ENCODE measurements at regions not wholly inside any gene's neighbourhood (a gene's known extent, or its start where the extent isn't known, plus 50 kb on each side); places are given as distances from the start of the nearest gene placed in this dataset.

- Mint-ChIP-seq H3K4me1 (ENCODE audit: low read depth) (no peaks in the 10 kb centered on the region), H3K9me3 (ENCODE audit: low read depth) (no peaks in the 10 kb centered on the region), H3K4me3 (ENCODE audit: low read depth) (no peak overlapping the region), H3K27me3 (no peaks in the 10 kb centered on the region), H3K36me3 (ENCODE audit: insufficient read depth) (no peaks in the 10 kb centered on the region), H3K27ac (no peak overlapping the region)
- DNase-seq (ENCODE audit: low spot score, unreplicated experiment), result no peak
- no peak for TF ChIP-seq CTCF (IDR thresholded peaks at IDR 0.05; ENCODE audit: unreplicated experiment)
Measured at GRCh38 chr3:88460369-88460768, 310.6 kb downstream of the C3orf38 start.

- DNase-seq (ENCODE audit: low spot score, unreplicated experiment), result no peak
- no peak overlapping the region for H3K4me3 Mint-ChIP-seq (ENCODE audit: low read depth)
- H3K9me3 Mint-ChIP-seq (ENCODE audit: low read depth), result peaks cover 8% of the 10 kb centered on the region
- no peaks in the 10 kb centered on the region for H3K27me3 Mint-ChIP-seq
- H3K4me1 Mint-ChIP-seq (ENCODE audit: low read depth), result no peaks in the 10 kb centered on the region
- H3K36me3 Mint-ChIP-seq (ENCODE audit: insufficient read depth), result no peaks in the 10 kb centered on the region
- TF ChIP-seq CTCF (IDR thresholded peaks at IDR 0.05; ENCODE audit: unreplicated experiment), result no peak
- H3K27ac Mint-ChIP-seq, result no peak overlapping the region
Measured at GRCh38 chr3:88462230-88462629, 312.5 kb downstream of the C3orf38 start.

GRCh38 chr3:88467191-88467590 lies 317.4 kb downstream of the C3orf38 start:
- Mint-ChIP-seq H3K4me3 (ENCODE audit: low read depth) (no peak overlapping the region), H3K36me3 (ENCODE audit: insufficient read depth) (no peaks in the 10 kb centered on the region), H3K27me3 (no peaks in the 10 kb centered on the region), H3K27ac (no peak overlapping the region), H3K4me1 (ENCODE audit: low read depth) (no peaks in the 10 kb centered on the region), H3K9me3 (ENCODE audit: low read depth) (peaks cover 14% of the 10 kb centered on the region)
- no peak for TF ChIP-seq CTCF (IDR thresholded peaks at IDR 0.05; ENCODE audit: unreplicated experiment)
- no peak for DNase-seq (ENCODE audit: low spot score, unreplicated experiment)

GRCh38 chr3:88469216-88469615 lies 319.5 kb downstream of the C3orf38 start:
- TF ChIP-seq CTCF (IDR thresholded peaks at IDR 0.05; ENCODE audit: unreplicated experiment), result no peak
- DNase-seq (ENCODE audit: low spot score, unreplicated experiment), result no peak
- H3K27me3 Mint-ChIP-seq, result no peaks in the 10 kb centered on the region

GRCh38 chr3:88478460-88478859 lies 328.7 kb downstream of the C3orf38 start:
- no peak for DNase-seq (ENCODE audit: low spot score, unreplicated experiment)
- H3K9me3 Mint-ChIP-seq (ENCODE audit: low read depth), result no peaks in the 10 kb centered on the region
- no peak overlapping the region for H3K4me3 Mint-ChIP-seq (ENCODE audit: low read depth)
- no peak for TF ChIP-seq CTCF (IDR thresholded peaks at IDR 0.05; ENCODE audit: unreplicated experiment)
- H3K27ac Mint-ChIP-seq, result no peak overlapping the region
- H3K4me1 Mint-ChIP-seq (ENCODE audit: low read depth), result no peaks in the 10 kb centered on the region
- H3K36me3 Mint-ChIP-seq (ENCODE audit: insufficient read depth), result no peaks in the 10 kb centered on the region
- no peaks in the 10 kb centered on the region for H3K27me3 Mint-ChIP-seq

More at GRCh38 chr3:88469216-88469615, 319.5 kb downstream of the C3orf38 start:
- Mint-ChIP-seq H3K9me3 (ENCODE audit: low read depth) (peaks cover 14% of the 10 kb centered on the region), H3K27ac (no peak overlapping the region), H3K4me3 (ENCODE audit: low read depth) (no peak overlapping the region), H3K4me1 (ENCODE audit: low read depth) (no peaks in the 10 kb centered on the region), H3K36me3 (ENCODE audit: insufficient read depth) (no peaks in the 10 kb centered on the region)

Measured in progenitor cell of endocrine pancreas (in vitro differentiated cells).